GM21529 (cell line): ENCODE measurements at regions not wholly inside any gene's neighbourhood (a gene's known extent, or its start where the extent isn't known, plus 50 kb on each side); places are given as distances from the start of the nearest gene placed in this dataset.

Source experiments
- ATAC-seq: cut with Tn5 transposase; IDR thresholded peaks from one replicate; pipeline ENCODE4 v1.9.1; 2021; ENCODE audit not compliant: unreplicated experiment

DNA sequence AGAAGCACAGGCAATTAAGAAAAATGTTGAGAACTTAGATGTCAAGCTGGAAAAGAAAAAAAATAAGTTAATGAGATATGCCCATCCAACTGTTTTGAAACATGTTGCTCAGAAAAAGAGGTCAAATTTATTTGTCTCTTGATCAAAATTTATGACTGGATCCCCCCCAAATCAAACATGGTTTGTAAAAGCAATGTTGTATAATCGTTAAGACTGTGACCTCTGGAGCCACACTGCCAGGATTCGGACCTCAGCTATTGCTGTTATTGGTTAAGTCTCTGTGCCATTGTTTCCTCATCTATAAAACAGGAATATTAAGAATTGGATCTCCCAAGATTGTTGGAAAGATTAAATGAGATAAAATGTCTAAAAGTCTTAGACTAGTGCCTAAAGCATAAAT, 51.9 kb upstream of the LRRK2 start:
- ATAC-seq, result no peak

- no peak for ATAC-seq
Measured at GRCh38 chr12:40171501-40171900, 53.3 kb upstream of the LRRK2 start.

DNA sequence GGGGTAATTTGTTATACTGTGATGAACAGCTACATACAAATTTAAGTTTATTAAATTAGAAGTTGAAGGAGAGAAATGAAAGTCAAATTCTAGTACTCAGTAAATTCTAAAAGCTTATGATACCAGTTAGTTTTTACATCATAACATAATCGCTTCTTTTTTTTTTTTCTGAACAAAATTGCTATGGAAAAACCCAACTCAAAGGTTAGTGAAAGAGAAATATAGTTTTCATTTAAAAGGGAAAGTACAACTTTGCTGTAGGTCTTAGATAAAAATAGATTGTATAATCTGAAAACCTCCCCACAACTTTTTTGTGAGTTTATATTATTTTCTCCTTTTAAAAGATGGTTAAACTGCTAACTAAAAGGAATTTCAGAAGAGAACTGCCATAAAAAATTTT, 53.7 kb upstream of the LRRK2 start:
- no peak for ATAC-seq

GRCh38 chr12:40170593-40170992, 54.2 kb upstream of the LRRK2 start:
- no peak for ATAC-seq

DNA sequence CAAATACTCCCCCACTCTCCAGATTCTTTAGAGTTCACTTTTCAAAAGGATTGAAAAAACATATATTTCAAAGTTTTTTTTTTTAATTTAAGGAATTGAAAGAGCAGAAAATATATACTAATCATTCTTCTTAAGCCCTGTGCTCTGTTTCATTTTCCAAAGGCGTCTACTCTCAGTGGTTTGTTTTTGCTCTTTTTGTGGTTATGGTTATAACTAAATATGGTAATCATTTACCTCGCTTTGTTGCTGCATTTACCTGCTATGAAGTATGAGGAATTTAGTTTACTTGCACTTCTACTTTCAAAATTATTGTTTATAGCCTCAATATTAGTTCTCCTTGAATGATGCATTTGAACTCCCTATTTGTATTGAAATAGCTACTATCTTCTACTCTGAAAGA, 55.9 kb upstream of the LRRK2 start:
- ATAC-seq, result peak; percentile 96

- ATAC-seq, result peak; percentile 20
Measured at GRCh38 chr12:40168419-40168818, 56.4 kb upstream of the LRRK2 start.

GRCh38 chr12:40168001-40168400, 56.8 kb upstream of the LRRK2 start:
- ATAC-seq, result peak; percentile 60

DNA sequence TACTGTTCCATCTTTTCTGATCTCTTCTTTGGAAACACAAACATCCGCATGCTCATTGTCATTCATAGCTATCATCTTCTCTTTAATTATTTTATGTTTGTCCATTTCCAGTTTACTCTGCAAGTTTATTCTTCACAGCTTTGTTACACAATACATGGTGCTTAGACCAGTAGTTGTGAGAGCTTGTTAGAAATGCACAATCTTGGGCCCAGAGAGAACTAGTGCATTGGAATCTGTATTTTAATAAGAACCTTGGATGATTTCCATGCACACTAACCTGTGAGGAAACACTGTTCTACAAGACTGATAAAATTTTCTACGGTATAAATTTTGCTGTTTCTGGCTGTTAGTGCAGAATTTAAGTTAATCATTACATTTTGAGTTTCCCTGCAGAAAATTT, 59.3 kb upstream of the SLC2A13 start:
- no peak for ATAC-seq

GRCh38 chr12:40164034-40164433, 58.2 kb upstream of the SLC2A13 start:
- no peak for ATAC-seq

DNA sequence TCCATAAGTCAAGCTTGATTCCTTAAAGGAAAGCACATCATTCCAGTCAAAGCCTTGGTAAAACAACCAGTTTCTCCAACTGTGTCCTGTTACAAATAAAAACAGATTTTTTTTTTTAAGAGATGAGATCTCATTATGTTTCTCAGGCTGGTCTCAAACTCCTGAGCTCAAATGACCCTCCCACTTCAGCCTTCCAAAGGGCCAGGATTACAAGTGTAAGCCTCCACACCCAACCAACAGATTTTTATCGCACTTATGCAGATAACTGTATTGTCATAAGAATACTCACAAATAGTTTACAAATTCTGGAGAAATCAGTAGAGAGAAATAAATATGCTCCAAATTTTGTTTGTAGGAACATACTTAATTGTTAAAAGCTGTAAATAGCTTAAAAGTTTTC, 56.2 kb upstream of the SLC2A13 start:
- no peak for ATAC-seq

DNA sequence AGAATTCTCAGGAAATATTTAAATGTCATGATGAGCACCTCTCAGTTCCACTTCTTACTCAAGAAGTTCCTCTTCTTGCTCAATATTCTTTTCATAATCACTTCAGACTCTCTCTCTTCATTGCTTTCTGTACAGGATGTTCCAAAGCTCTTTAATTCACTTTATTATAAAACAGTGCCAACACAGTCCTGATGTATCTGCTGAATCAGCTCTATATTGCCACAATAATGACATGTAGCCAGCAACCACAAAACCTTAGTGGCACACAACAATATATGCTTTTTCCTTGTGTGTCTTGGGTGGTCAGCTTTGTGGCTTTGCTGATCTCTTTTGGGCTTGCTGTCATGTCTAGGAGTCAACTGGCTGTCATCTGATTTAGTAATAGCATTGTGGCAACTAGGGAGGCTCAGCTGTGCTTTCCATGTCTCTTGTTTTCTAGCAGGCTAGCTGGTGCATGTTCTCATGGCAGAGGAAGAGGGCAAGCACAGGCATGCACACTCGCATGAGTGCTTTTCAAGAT, 52.8 kb upstream of the SLC2A13 start:
- peak; percentile 76 for ATAC-seq

DNA sequence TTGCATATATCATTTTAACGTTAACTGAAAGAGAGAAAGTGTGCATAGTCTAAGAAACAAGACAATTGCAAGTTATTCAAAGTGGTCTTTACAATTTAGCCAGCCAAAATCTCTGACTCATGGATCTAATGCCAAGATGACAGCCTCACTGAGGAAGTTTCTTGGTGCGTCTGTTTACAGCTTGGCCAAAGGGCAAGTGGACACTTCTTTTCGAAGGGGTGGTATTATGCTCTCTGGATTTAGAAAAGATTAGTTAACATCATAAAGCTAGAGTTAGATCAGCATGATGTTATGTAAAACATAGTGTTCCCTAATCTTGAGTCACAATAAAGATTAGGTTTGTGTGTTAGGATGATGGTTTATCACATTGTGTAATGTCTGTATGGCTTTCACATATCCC, 51.5 kb upstream of the SLC2A13 start:
- ATAC-seq, result no peak

- no peak for ATAC-seq
Measured at GRCh38 chr12:40156021-40156764, 50.3 kb upstream of the SLC2A13 start.
